ENCODE measurements at regions not wholly inside any gene's neighbourhood (a gene's known extent, or its start where the extent isn't known, plus 50 kb on each side); places are given as distances from the start of the nearest gene placed in this dataset.

GRCh38 chr2:196481324-196481697 lies 158.2 kb upstream of the CCDC150 start:
- no peak for TF ChIP-seq CTCF (IDR thresholded peaks at IDR 0.05)
- TF ChIP-seq POLR2A (IDR thresholded peaks at IDR 0.05), result no peak
- no peak for TF ChIP-seq EP300 (IDR thresholded peaks at IDR 0.05)

Data from ovary (tissue), 3 donors.